SK-N-SH (cell line): ENCODE measurements at regions not wholly inside any gene's neighbourhood (a gene's known extent, or its start where the extent isn't known, plus 50 kb on each side); places are given as distances from the start of the nearest gene placed in this dataset.

Experiments used
- ELF1 ChIP-seq: IDR thresholded peaks from 2 replicates; pipeline ENCODE4 v1.4.0; 2012
- POLR2AphosphoS5 ChIP-seq: IDR thresholded peaks from 2 replicates; pipeline ENCODE4 v1.6.1; 2012; ENCODE audit warnings: low read depth, low read length
- TF ChIP-seq, protein P1 (sequence below): fragments of 200-600 bp; sonication (generic); IDR thresholded peaks from 2 replicates; pipeline ENCODE4 v1.6.1; 2017; ENCODE audit warnings: antibody characterized with exemption, mild to moderate bottlenecking, moderate library complexity
- TF ChIP-seq, protein P2 (sequence below): IDR thresholded peaks from 2 replicates; pipeline ENCODE4 v1.4.0; 2012; ENCODE audit warnings: low read depth

GRCh38 chr11:69936771-69937170, 117.6 kb upstream of the FGF3 start:
- TF ChIP-seq, protein P1, sequence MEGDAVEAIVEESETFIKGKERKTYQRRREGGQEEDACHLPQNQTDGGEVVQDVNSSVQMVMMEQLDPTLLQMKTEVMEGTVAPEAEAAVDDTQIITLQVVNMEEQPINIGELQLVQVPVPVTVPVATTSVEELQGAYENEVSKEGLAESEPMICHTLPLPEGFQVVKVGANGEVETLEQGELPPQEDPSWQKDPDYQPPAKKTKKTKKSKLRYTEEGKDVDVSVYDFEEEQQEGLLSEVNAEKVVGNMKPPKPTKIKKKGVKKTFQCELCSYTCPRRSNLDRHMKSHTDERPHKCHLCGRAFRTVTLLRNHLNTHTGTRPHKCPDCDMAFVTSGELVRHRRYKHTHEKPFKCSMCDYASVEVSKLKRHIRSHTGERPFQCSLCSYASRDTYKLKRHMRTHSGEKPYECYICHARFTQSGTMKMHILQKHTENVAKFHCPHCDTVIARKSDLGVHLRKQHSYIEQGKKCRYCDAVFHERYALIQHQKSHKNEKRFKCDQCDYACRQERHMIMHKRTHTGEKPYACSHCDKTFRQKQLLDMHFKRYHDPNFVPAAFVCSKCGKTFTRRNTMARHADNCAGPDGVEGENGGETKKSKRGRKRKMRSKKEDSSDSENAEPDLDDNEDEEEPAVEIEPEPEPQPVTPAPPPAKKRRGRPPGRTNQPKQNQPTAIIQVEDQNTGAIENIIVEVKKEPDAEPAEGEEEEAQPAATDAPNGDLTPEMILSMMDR, result no peak
- TF ChIP-seq ELF1 (no peak), POLR2AphosphoS5 (no peak)
- TF ChIP-seq, protein P2, sequence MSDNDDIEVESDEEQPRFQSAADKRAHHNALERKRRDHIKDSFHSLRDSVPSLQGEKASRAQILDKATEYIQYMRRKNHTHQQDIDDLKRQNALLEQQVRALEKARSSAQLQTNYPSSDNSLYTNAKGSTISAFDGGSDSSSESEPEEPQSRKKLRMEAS, result no peak
